Activated CD4-positive, alpha-beta T cell treated with anti-CD3 and anti-CD28 coated beads, Interleukin-2, Interleukin-4, amounts not matched to agents 100 ng/mL and 50 ng/mL, durations not matched to agents 16 hours and 8 hours (primary cell): ENCODE measurements at regions not wholly inside any gene's neighbourhood (a gene's known extent, or its start where the extent isn't known, plus 50 kb on each side); places are given as distances from the start of the nearest gene placed in this dataset.

Experiments
- DNase-seq: peaks from one replicate; pipeline ENCODE4 v3.0.0-alpha.2; 2020; ENCODE audit warnings: low spot score

DNA sequence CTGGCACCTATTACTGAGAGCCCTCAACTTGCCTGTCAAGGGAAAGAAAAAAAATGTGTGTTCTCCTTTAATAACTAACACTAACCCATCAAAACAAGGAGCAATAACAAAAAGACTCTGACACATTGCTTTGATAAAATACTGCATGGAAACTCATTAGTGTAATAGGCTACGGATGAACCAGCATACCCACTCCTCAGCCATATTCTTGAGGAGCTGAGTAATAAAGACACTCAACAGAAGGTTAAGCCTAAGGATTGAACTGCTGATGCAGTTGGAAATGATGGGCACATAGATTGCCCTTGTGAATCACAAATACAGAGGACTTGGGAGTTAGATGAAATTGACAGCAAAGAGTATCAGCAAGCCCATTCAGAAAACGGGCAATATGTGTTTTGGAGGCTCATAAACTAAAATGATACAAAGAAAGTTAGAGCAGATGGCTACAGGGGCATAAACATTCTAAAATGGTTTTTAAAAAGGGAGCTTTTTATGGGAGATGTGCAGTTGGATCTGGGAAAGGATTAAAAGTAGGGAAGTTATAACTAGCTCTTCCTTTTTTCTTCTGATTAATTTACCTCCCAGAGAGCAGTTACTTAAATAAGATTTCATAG lies 447.6 kb upstream of the IL12A start:
- no peak for DNase-seq

DNA sequence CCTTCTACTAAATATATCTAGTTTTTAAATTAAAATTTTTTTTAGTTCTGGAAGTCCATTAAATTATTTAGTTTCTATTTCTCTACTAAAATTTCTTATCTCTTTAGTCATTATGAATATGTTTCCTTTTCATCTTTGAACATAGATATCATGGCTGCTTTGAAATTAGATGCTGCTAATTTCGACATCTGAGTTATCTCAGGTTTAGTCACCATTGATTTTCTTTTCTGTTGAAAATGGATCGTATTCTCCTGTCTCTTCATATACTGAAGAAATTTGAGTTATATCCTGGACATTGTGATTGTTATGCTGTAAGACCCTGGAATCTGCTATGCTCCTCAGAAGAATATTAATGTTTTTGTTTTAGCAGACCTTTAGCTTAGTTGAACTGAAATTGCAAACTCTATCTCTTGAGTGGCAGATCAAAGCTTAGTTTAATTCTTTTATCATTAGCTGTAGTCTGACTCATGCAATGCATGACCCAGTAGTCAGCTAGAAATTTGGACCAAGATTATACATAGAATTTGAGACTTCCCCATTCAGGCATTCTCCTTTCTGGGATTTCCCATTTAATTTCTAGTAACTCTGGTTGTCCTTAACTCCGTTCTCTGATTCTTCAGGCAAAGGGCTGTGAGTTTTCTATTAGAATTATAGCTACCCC lies 439.8 kb upstream of the IL12A start:
- DNase-seq = no peak

DNA sequence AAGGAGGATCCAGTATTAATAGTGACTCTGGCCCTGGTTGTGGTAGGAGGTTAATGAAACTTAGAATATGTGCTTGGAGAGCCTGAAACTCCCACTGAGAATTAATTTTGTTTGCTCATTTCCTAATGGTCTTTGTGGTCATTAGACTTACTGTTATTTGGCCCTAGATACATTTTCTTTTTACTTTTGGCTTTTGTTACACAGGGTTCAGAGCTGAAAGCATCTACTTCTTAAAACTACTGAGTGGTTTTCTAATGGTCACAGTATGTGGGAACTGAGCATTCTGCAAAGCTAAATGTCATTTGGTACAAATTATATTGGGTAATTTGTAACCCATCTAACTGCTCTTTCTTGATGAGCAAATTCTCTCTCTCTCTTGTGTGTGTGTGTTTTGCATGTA lies 433.4 kb upstream of the IL12A start:
- no peak for DNase-seq

DNA sequence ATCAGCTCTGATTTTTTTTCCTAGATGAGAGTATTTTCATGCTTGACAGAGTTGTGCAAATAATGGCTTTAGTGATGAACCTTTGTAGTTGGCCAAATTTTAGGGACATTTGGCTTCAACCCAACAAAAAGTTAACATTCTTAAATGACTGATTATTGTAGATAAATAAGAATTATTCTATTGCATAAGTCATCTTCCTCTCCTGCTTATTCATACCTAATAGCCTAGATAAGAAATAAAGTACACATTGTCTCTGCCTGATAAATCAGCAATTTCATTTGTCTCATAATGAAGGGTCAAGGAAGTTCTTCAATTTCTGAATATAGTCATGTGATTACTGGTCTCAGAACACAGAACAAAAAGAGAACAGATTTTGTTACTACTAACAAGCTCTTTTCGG lies 428.9 kb upstream of the IL12A start:
- DNase-seq = no peak

DNA sequence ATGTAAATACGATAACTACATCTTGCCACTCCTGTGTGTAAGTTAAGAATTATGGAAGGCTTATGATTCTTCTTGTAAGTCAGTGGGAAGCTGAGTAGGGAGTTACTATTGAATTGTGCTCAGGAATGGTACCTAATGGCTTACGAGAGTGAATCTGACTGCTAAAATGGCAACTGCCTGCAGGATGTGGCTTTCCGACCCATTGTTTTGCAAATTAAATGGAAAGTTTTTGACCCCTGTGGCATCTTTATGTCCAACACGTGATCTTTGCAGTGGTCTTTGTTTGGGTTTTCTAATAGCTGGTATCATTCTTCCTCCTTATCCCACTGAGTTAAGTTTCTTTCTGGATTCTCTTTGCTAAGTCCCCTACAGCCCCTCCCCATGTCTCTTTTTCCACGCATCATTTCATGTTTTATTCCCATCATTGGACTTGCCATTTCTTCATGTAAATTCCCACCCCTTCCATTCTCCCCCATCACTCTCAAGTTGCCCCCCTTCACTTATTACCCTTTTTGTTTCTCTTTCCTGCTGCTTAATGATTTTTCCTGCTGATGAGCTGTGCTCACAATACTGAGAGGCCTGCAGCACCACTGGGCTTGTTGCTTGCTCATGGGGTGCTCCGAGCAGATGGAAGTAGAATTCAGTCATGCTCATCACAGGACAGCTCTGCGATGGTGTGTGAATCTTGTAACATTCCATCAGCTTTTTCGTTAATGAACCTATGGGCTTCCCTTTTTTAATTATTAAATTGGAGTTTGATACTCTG lies 428.2 kb upstream of the IL12A start:
- DNase-seq = no peak

GRCh38 chr3:159565313-159565712 lies 423.3 kb upstream of the IL12A start:
- no peak for DNase-seq

DNA sequence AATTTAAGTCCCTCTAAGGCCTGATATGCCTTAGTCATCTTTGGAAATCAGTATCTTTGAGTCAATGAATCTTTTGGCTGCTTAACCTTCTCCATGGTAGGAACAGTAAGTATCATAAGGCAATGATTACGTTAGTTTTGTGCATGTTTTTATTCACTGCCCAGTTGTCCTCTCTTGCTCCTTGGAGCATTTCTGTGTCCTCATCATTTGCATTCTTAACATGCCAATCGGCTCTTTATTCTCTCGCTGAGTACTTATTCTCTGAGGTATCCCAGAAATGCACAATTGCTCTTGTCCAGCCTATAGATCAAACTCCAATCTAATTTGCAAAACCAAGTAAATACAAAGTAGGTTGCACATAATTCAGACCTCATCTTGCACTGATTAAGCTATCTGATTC lies 405.0 kb upstream of the IL12A start:
- no peak for DNase-seq

- DNase-seq = no peak
Observed at GRCh38 chr3:159584421-159584820, 404.2 kb upstream of the IL12A start.

GRCh38 chr3:159586571-159587202 lies 401.9 kb upstream of the IL12A start:
- no peak for DNase-seq

DNA sequence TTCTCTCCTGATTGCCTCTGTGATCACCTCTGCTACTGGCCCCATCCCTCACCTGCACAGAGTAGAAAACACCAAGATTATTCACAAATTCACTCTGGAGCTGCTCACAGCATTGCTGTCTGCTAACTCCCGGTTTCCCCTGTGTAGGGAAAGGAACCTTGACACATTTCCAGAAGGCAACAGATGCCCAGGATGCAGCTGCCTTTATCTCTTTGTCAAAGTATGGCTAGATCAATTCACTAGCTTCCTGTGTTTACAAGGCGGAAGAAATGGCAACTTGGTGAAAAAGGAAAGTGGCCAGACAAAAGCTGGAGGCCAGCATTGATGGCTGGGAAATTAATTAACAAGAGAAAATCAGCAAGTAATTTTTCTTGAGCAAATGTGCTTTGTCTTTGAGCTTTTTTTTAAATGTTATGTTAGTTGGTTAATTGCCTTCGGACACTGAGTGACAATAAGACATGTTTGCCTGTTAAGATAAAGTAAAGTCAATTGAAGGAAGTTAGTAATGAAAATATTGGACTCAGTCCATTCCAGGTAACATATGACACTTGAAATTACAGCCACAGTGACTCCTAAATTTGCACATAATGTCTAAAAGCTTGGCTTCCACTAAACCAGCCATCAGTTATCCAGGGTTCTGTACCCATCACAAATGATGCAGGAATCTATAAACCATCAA lies 394.6 kb upstream of the IL12A start:
- DNase-seq = no peak

DNA sequence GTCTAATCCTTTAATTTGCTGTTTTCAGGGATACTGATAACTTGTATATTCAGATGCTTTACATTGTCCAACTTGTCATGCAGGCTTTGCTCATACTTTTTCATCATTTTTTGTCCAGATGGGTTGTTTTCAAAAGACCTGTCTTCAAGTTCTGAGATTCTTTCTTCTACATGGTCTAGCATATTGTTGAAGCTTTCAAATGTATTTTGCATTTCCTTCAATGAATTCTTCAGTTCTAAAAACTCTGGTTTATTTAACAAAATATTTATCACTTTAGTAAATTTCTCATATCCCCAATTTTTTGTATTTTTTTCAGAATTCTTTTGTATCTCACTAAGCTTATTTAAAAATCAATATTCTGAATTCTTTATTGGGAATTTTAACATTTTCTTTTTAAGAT lies 388.3 kb upstream of the IL12A start:
- DNase-seq = no peak

- DNase-seq = no peak
Observed at GRCh38 chr3:159604151-159604581, 384.5 kb upstream of the IL12A start.

GRCh38 chr3:159605101-159605500 lies 383.5 kb upstream of the IL12A start:
- no peak for DNase-seq

DNA sequence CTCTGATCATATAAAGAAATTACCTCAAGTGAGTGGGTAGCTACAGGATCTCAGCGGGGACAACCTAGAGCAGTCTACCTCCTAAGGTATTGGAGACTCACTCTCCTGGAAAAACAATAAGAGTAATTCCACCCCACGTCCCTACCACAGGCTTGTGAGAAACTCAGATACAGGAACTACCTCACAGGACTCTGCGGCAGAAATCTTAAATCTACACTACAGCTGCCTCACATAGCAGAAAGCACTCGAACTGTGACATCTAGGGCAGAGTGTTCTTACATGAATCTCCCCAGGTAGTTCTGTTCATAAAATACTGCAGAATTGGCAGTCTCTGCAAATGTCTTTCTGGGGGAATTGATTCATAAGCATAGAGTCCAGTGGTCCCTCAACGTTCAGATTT lies 382.9 kb upstream of the IL12A start:
- DNase-seq = no peak

DNA sequence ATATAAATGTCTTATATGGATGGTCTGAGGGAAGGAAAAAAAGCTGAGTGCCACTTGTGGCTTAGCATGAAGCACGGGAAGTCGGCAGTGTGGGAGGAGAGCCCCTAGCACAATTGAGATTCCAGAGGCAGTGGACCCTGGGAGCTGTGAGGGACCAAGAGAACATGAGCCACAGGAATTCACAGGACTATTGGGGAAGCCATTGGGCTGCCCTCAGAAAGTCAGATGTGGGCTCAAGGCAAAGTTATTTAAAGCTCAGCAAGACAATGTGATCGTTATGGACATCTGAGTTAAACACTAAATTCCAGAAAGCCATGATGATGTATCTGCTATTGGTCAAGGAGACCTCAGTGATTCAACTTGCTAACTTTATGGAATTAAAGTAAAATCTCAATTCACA lies 380.8 kb upstream of the IL12A start:
- DNase-seq = no peak

DNA sequence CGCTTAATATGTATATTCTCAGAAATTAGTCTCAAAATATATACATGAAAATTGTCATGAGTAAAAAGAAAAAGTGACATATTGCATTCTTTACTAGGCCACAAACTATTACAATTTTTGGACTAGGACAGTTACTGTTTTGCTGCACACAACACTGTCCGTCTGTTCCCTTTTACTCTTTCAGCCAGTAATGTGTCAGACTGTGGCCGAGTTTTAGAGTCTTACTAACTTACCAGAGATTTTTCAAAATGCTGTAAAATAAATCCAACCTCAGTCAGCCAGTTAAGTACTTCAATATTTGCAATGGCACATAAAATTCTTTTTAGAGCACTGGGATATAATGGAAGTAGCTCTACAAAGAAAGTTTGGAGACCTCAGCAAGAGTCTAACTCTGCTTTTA lies 380.3 kb upstream of the IL12A start:
- DNase-seq = no peak

GRCh38 chr3:159609625-159610024 lies 379.0 kb upstream of the IL12A start:
- DNase-seq = no peak

- no peak for DNase-seq
Observed at GRCh38 chr3:159616234-159616825, 372.3 kb upstream of the IL12A start.

DNA sequence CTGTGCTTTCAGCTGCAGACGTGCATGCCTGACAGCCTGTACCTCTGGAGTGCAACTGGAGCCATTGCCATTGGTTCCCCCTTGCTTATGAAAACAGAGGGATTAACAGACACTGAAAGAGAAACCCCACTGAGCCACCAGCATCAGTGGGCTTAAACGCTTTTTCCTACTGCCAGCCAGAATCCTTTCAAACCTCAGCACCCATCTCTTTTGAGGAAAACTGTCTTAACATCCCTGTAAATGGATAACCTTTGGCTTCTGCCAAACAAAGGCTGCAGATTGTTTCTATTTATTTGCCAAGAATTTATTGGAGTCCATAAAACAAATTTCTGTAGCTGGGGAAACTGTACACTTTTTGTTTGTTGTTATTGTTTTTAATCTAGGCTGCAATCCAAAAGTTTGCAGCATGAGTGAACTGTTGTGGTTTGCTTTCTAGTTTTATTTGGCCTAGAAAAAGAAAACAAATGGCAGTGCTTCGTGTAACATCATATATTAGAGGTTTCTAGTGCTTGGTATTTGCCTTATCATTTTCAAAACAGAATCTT lies 369.2 kb upstream of the IL12A start:
- no peak for DNase-seq

GRCh38 chr3:159620281-159620680 lies 368.4 kb upstream of the IL12A start:
- no peak for DNase-seq

- DNase-seq = no peak
Observed at GRCh38 chr3:159620873-159621272, 367.8 kb upstream of the IL12A start.

GRCh38 chr3:159624616-159625015 lies 364.0 kb upstream of the IL12A start:
- DNase-seq = no peak
